ENCODE measurements at regions not wholly inside any gene's neighbourhood (a gene's known extent, or its start where the extent isn't known, plus 50 kb on each side); places are given as distances from the start of the nearest gene placed in this dataset.

DNA sequence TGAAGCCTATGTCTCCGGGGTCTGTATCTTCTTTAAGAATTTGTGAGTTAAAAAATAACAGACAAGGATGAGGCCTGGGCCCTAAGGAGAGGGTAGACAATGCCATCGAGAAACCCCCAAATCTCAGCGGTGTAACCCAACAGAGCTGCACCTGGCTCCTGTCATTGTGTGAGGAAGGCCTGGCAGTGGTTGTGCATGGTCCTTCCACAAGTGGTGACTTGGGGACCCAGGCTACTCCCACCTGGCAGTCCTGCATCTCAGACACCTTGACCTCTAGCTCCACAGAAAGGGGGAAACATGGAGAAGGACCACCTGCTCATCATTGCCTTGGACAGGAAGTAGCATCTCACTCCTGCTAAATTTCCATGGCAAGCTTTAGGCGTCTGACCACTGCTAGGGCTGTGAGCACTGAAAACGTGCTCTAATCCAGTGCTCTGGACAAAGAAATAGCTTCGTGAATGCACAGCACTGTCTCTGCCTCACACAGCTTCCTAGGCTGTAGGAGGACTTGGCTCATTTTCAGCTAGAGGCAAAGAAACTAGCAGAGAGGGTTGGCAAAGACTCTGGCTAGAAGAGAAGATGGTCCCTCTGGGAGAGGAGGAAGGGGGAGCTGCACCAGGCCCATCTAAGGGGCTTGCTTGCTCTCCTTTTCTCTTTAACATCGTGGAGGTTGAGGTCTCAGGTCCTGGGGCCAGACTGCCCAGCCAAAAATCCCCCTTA lies 273.9 kb upstream of the ZMIZ1 start:
- DNase-seq = no peak

GRCh38 chr10:78798976-78799730 lies 269.6 kb upstream of the ZMIZ1 start:
- no peak for DNase-seq

GRCh38 chr10:78800006-78800405 lies 268.8 kb upstream of the ZMIZ1 start:
- DNase-seq = no peak

DNA sequence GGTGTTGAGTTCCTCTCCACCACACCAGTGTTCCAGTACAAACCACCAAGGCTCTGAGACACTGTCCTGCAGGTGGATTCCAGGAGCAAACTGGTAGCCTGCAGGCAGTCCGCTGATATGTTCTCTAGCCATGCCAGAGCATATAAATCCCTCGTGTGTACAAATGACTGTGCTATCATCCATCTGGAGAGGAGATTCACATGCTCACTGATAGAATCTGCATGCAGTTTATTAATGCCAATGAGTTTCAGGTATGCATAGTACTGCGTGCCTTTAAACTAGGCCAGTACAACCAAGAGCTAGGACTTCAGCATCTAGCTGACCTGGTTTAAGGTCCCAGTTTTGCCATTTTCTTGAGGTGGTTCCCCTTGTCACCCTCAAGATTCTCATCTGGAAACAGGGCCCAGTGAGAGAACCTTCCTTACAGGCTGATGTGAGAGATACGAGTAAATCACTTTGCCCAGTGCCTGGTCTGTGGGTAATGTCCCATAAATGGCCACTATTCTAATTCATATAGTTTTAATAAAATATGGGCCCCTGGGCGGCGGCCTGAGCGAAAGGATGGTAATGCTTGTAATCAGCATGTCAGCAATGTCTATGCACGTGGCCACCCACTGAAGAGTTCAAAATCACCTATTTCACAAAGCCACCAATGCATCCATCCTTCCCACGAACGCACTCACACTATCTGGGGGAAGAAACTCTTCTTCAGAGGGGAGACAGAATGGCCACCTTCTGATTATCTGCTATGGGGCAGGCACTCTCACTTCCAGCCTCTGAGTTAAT lies 268.0 kb upstream of the ZMIZ1 start:
- DNase-seq = no peak

DNA sequence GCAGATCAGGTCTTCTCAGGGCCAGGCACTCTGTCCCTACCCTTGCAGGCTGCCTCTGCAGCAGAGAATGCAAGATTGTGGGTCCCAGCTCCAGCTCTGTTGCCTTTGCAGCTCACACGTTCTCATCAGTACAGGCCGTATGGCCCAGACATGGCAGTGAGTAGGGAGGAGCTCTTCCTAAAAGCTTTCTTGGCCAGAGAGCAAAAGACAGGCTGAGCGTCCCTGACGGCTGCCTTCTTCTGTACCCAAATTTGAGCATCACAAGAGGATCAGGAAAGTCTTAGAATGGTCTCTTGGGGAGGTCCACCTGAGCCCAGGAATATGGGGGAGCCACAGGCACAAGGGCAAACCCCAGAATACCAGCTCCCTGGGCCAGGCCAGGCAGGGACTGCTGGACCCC lies 266.3 kb upstream of the ZMIZ1 start:
- DNase-seq = no peak

DNA sequence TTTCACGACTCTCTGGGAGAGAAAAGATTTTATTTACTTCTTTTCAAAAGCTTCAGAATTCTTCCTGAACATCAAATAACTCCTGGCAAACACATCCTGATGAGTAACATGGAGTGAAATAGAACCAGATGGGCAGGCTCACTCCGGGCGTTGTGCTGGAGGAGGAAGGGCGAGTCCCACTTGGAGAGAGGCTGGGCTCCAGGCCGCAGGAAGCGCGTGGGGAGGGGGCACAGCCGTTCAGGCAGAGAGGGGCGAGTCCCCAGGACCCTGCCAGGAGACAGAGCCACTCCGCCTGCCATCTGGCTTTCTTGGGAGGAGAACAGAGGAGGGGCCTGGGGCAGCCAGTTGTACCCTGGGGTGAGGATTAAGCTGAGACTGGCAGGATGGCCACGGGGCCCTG lies 265.9 kb upstream of the ZMIZ1 start:
- no peak for DNase-seq

- DNase-seq = no peak
These were observed 265.1 kb upstream of the ZMIZ1 start for GRCh38 chr10:78803710-78804109.

DNA sequence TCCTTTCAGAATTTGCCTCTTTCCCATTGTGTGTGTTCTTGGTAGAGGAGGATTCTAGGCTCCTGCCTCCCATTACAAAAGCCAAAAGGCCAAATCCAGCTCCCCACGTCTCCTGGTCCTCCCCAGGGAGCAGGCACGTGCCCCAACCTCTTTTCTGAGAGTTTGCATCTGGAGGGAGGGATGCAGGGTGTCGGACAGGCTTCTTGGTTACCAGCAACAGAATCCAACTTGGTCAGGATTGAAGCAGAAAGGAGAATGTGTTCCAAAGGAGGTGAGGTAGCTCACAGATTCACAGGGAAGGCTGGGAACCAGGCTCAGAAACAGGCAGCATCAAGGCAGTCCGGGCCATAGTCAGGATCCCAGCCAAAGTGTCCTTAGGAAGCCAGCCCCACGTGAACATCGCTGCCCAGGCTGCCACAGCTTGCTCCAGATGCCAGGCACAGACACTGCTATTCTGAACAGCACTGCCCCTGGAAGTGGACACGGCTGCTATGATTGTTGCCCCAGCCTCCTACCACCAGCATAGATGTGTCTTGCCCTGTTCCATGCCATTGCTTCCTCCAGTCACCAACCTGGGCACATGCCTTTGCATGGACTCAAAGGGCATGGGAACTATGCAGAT lies 264.2 kb upstream of the ZMIZ1 start:
- DNase-seq = no peak

DNA sequence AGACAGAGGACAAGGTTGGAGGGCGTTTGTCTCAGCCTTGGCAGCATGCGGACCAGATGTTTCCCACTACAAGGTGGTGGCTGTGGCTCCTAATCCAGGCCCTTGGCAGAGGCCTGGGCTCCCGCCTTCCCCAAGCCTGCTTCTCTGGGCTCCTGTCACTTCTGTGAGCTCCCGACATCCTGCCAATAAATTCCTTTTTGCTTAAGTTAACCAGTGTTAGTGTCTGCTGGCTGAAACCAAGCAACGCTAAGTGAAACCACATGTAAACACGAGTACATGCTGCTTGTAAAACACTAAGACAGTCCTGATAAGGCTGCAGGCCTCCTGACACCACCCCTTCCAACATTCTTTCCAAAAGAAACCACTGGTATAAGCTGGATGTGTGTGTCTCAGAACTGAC lies 263.6 kb upstream of the ZMIZ1 start:
- DNase-seq = no peak

DNA sequence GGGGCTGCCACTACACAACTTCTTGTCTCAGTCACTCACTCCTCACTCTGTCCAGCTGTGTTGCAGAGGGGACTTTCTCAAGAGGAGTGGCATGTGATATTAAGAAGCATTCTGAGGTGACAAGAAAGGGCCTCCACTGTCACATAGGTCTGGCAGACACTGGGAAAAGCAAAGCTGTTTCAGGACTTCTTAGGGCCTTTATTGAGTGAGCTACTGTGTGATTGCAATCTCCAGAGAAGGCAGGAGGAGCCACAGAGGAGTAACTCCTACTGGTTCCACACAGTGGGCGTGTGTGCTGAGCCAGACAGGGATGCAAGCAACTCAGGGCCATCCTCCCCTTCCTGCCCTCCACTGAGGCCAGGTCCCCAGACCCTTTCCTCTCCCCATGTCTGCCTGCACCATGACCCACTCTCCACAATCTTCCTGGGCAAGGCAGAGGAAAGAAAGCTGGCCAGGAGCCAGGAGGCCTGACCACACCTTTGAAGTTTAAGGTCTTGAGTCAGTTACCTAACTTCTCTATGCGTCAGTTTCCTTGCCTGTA lies 262.0 kb upstream of the ZMIZ1 start:
- no peak for DNase-seq

GRCh38 chr10:78807504-78808203 lies 261.1 kb upstream of the ZMIZ1 start:
- DNase-seq = no peak

DNA sequence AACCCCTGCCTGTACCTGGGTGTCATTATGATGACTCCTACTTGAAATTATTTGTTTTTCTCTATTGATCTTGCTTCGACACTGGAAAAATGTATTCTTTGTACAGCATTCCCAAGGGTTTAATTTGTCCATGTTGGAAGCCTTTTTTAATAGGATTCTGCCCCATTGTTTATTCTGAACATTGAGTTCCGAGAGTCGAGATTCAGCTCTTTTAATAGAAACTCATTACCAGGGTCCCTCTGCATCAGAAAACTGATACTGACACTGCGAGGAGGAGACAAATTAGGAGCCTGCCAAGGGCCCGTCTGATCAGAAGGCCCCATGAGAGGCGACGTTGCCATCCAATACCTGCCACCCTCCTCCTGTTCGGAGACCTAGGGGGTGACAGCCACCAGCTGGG lies 260.5 kb upstream of the ZMIZ1 start:
- no peak for DNase-seq

DNA sequence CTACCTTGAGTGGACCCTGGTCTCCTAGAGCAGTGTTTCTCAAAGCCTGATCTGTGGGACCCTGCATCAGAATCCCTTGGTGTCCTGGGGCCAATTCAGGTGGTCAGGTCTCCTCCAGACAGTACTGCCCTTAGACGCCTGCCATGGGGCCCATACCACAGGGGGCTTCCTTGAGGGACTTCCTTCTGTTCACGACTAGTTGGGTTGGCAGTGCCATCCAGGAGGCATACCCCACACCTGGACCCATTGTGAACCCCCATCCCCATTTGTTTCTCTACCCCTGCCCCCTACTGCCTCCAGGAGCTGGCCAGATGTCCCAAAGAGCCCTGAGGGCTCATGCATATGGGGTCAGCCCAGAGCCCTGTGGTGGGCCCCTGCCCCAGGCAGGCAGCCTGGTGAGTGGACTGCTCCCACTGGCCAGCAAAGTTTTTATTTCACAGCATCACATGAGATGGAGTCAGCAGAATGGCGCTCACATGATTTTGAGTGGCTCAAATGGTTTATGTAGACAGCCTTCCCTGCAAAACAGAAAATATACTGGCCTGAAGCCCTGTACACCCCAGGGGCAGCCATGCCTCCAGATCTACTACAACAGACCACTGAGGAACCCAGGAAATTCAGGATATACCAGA lies 259.9 kb upstream of the ZMIZ1 start:
- no peak for DNase-seq

DNA sequence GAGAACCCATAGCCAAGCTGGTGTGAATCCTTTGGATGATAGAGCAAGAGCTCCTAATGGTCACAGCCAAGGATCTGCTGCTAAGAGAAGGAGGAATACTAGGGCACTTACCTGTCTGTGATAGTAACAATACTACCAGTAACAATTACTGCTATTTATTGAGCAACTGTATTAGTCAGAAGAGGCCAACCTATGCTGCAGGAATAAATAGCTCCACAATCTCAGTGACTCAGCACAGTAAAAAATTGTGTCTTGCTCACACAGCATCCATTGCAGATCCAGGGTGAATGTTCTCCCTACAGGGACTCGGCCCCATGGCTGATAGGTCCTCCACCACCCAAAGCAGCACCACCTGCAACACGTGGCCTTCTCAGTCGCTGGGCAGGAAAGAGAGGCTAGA lies 257.6 kb upstream of the ZMIZ1 start:
- no peak for DNase-seq

DNA sequence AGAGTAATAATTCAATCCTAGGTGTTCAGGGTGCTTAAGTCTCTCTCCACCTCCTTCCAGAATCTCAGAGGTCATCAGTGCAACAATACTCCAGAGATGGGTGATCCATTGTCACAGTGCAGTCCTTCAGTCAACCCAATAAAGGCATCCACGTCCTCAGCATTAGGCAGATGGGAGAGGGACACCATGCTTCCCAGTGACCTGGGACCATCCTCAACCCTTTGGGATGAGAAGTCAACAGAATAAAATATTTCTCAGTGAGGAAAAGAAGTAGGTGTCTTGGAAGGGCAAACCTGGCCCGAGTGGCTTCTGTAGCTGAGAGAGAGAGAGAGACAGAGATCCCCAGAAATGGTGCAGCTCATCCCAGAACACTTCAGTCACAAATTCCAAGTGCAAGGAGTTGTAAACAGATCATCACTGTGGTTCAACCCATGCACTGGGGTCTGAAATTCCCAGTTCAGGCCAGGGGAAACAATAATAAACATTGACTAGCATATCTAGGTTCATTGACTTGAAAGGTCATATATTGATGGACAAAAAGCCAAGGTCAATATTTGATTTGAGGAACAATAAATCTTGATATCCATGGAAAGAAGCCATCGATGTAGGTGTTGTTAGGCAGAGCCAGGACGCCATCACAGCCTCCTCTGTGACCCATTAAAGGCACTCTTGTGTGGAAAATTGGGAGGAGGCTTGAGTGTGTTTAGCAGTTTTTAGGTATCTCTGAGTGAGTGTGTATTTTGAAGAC lies 256.0 kb upstream of the ZMIZ1 start:
- no peak for DNase-seq

DNA sequence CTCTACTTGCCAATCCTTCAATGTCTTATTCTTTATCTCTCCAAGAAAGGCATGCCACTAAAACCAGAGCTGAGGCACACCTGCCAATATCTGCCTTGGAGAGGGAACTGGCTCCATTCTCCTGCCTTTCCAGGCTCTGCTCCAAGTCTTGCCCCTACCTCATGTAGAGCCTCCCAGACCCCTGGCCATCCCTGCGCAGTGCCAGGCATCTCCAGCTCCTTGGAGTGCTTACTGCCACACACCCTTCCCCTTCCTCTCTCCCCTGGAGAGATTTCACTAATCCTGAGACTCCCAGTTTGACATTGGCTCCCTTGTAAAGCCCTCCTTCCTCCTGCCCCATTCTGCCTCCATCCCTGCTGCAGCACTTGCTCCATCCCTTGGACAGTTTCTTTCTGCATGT lies 255.2 kb upstream of the ZMIZ1 start:
- no peak for DNase-seq

GRCh38 chr10:78813998-78814399 lies 254.8 kb upstream of the ZMIZ1 start:
- DNase-seq = no peak

DNA sequence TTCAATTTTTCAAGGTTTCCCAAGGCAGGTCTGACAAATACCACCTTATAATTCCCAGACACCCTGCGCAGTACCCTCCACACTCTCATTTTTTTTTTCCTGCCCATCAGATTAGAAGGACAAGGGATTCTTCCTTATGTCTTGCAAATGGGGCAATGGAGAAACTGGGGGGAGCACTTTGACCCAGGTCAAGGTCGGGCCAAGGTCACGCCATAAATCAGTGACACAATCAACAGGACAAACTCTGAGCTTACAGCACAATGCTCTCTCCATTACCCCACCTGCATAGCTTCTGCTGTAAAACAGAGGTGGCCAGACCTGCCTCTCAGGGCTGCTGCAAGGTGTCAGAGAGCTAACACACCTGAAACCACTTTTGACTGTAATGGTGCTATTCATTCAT lies 254.4 kb upstream of the ZMIZ1 start:
- no peak for DNase-seq

DNA sequence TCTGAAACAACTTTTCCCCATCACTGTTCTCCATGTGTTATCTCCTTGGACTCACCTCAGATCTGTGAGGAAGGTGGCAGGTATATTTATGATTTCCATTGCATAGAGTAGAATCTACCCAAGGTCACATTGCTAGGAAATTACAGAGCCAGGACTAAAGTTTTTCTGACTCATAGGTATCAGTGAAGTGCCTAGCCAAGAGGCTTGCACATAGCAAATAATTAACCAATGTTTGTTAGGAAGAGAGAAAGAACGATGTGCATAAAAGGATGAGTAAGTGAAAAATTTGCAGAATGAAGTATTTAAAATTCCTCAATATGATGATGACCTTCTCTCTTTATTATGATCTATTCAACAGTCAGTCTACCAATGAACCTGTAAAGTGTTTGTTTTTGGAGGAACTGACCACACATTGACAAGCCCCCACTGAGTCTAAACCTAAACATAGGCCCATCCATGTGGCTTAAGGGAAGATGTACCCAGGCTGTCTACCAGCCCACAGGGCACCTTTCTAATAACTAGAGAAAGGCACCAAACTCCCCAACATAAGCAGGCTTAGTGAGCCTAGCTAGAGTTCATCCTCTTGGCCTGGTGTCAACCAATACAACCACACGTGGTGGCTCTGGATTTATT lies 252.9 kb upstream of the ZMIZ1 start:
- no peak for DNase-seq

- DNase-seq = no peak
These were observed 251.4 kb upstream of the ZMIZ1 start for GRCh38 chr10:78817361-78817760.

DNA sequence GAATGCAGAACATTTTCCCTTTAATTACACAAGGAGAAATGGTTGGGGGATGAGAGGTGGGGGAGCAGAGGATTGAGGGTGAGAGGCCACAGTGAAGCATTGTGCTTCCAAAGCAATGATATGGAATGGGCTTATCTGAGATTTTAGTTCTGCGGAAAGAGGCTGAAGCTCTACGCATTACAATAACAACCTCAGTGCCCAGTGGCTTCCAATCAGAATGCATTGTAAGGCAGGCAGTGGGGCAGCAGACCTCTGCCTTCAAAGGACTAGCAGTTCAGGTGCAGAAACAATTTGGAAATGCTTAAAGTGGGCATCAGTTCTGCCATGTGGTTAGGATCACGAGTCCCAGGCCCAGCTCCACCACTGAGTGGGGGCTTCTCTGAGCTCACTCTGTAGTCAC lies 251.0 kb upstream of the ZMIZ1 start:
- no peak for DNase-seq

Data from activated CD4-positive, alpha-beta T cell treated with anti-CD3 and anti-CD28 coated beads for 1 hour (primary cell).